GM23338 (cell line): ENCODE measurements at regions not wholly inside any gene's neighbourhood (a gene's known extent, or its start where the extent isn't known, plus 50 kb on each side); places are given as distances from the start of the nearest gene placed in this dataset.

Experiments
- CREB1 ChIP-seq: fragments of 250-450 bp; sonication (Bioruptor Pico); IDR thresholded peaks from 2 replicates; pipeline ENCODE4 v1.5.0; 2020; ENCODE audit warnings: low read depth, mild to moderate bottlenecking, moderate library complexity
- CTCF ChIP-seq, 2 experiments: fragments of 200-600 bp in 1 of 2; sonication (generic) in 1 of 2; conservative IDR thresholded peaks; 2 replicates each; pipeline versions ENCODE4 v1.5.1 to v1.6.1; 2016 to 2017; ENCODE audit warnings: antibody characterized with exemption in 2 of 2, low read depth in 2 of 2, mild to moderate bottlenecking in 2 of 2, moderate library complexity in 1 of 2
- EZH2 ChIP-seq: fragments of 200-600 bp; sonication (generic); IDR thresholded peaks from one replicate; pipeline ENCODE4 v1.8.0; 2017; ENCODE audit warnings: antibody characterized with exemption, mild to moderate bottlenecking, low read depth; ENCODE audit not compliant: unreplicated experiment
- EZH2phosphoT487 ChIP-seq: fragments of 200-600 bp; sonication (generic); IDR thresholded peaks from one replicate; pipeline ENCODE4 v1.8.1; 2018; ENCODE audit warnings: antibody characterized with exemption; ENCODE audit not compliant: unreplicated experiment
- JUNB ChIP-seq: IDR thresholded peaks from one replicate; pipeline ENCODE4 v1.6.1; 2016; ENCODE audit warnings: antibody characterized with exemption; ENCODE audit not compliant: unreplicated experiment
- NANOG ChIP-seq: IDR thresholded peaks from 2 replicates; pipeline ENCODE4 v1.6.1; 2016; ENCODE audit warnings: antibody characterized with exemption, borderline replicate concordance
- POLR2AphosphoS5 ChIP-seq: IDR thresholded peaks from 2 replicates; pipeline ENCODE4 v1.6.1; 2016; ENCODE audit warnings: antibody characterized with exemption, low read depth
- STAT1 ChIP-seq: IDR thresholded peaks from one replicate; pipeline ENCODE4 v1.6.1; 2016; ENCODE audit warnings: antibody characterized with exemption; ENCODE audit not compliant: unreplicated experiment
- ZNF114 ChIP-seq: fragments of 250-450 bp; sonication (Bioruptor Pico); IDR thresholded peaks from 2 replicates; pipeline ENCODE4 v1.5.0; 2020; ENCODE audit warnings: mild to moderate bottlenecking, moderate library complexity
- ZNF331 ChIP-seq: fragments of 250-450 bp; sonication (Bioruptor Pico); IDR thresholded peaks from 2 replicates; pipeline ENCODE4 v1.5.0; 2020; ENCODE audit warnings: low read depth, mild to moderate bottlenecking, moderate library complexity
- TF ChIP-seq, protein P1 (sequence below): IDR thresholded peaks from one replicate; pipeline ENCODE4 v1.6.1; 2018; ENCODE audit warnings: antibody characterized with exemption; ENCODE audit not compliant: unreplicated experiment
- TF ChIP-seq, protein P2 (sequence below): IDR thresholded peaks from 2 replicates; pipeline ENCODE4 v1.6.1; 2016; ENCODE audit warnings: antibody characterized with exemption

- TF ChIP-seq, protein P1, sequence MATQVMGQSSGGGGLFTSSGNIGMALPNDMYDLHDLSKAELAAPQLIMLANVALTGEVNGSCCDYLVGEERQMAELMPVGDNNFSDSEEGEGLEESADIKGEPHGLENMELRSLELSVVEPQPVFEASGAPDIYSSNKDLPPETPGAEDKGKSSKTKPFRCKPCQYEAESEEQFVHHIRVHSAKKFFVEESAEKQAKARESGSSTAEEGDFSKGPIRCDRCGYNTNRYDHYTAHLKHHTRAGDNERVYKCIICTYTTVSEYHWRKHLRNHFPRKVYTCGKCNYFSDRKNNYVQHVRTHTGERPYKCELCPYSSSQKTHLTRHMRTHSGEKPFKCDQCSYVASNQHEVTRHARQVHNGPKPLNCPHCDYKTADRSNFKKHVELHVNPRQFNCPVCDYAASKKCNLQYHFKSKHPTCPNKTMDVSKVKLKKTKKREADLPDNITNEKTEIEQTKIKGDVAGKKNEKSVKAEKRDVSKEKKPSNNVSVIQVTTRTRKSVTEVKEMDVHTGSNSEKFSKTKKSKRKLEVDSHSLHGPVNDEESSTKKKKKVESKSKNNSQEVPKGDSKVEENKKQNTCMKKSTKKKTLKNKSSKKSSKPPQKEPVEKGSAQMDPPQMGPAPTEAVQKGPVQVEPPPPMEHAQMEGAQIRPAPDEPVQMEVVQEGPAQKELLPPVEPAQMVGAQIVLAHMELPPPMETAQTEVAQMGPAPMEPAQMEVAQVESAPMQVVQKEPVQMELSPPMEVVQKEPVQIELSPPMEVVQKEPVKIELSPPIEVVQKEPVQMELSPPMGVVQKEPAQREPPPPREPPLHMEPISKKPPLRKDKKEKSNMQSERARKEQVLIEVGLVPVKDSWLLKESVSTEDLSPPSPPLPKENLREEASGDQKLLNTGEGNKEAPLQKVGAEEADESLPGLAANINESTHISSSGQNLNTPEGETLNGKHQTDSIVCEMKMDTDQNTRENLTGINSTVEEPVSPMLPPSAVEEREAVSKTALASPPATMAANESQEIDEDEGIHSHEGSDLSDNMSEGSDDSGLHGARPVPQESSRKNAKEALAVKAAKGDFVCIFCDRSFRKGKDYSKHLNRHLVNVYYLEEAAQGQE: no peak
- TF ChIP-seq CTCF (conservative IDR thresholded peaks at IDR 0.05; ENCODE audit: low read depth in 2 of 2) (no peak), EZH2 (no peak), POLR2AphosphoS5 (no peak), EZH2phosphoT487 (no peak), STAT1 (no peak), ZNF331 (CRISPR knock-in tag) (no peak), CREB1 (CRISPR knock-in tag) (no peak), ZNF114 (no peak), JUNB (no peak), NANOG (no peak)
- TF ChIP-seq, protein P2, sequence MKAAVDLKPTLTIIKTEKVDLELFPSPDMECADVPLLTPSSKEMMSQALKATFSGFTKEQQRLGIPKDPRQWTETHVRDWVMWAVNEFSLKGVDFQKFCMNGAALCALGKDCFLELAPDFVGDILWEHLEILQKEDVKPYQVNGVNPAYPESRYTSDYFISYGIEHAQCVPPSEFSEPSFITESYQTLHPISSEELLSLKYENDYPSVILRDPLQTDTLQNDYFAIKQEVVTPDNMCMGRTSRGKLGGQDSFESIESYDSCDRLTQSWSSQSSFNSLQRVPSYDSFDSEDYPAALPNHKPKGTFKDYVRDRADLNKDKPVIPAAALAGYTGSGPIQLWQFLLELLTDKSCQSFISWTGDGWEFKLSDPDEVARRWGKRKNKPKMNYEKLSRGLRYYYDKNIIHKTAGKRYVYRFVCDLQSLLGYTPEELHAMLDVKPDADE: no peak
Observed at GRCh38 chr12:24469089-24469488, 479.8 kb downstream of the BCAT1 start.
